ENCODE measurements at regions not wholly inside any gene's neighbourhood (a gene's known extent, or its start where the extent isn't known, plus 50 kb on each side); places are given as distances from the start of the nearest gene placed in this dataset.
A peak's percentile ranks its signal among the peaks of the same experiment; 100 is the strongest.

DNA sequence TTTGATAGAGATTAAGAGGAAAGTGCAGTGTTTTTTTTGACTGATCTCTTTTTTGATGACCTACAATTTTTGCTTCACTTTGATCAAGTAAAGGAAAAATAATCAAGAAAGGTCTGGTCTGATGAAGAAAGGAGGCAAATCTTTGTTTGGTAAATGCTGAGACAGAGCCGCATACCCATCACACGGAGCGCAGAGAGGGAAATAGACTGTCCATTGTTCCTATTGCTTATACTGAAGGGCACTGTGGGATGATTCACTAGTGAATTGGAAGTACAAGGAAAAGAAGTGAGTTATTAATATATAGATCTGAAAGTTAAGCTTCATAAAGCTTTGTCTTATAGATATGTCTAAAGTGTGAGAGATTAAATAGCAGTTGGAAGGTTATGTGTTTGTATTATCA, 455.1 kb downstream of the PLCL1 start:
- Histone ChIP-seq H3K4me1 (ENCODE audit: control insufficient read depth, insufficient read depth, low read length) (no peaks in the 10 kb centered on the region), H3K27me3 (ENCODE audit: control insufficient read depth, insufficient read depth, low read length) (no peaks in the 10 kb centered on the region), H3K4me3 (ENCODE audit: low read length) (no peak overlapping the region), H3K36me3 (ENCODE audit: control insufficient read depth, insufficient read depth, low read length) (no peaks in the 10 kb centered on the region), H3K27ac (ENCODE audit: low read depth, low read length) (no peak overlapping the region), H3K9ac (ENCODE audit: low read length) (no peak overlapping the region)

DNA sequence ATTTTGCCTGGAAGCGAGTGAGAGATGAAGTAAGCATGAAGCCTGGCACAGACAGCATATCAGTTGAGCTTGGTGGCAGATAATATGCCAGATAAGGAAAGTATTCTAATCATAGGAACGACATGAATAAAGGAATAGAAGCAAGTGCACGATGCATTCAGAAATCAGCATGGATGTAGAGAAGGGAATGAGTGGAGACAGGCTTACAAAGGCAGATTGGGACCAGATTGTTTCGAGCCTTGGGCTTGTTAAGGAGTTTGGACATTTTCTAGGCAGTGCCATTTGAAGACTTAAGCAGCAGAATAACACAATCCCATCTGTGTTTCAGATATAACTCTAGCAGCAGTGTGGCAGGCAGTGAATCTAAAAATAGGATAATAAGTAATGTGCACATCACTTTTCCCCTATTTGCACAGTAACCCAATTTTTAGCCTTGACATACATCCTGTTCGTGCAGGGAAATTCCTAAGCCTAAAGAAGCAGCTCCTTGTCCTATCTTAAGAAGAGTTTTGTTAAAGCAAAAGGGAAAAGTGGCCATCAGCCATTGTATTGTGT, 450.2 kb downstream of the PLCL1 start:
- no peaks in the 10 kb centered on the region for H3K27me3 ChIP-seq (ENCODE audit: control insufficient read depth, insufficient read depth, low read length)
- no peak overlapping the region for H3K9ac ChIP-seq (ENCODE audit: low read length)
- H3K27ac ChIP-seq (ENCODE audit: low read depth, low read length) = no peak overlapping the region
- no peaks in the 10 kb centered on the region for H3K36me3 ChIP-seq (ENCODE audit: control insufficient read depth, insufficient read depth, low read length)
- no peaks in the 10 kb centered on the region for H3K4me1 ChIP-seq (ENCODE audit: control insufficient read depth, insufficient read depth, low read length)
- no peak overlapping the region for H3K4me3 ChIP-seq (ENCODE audit: low read length)

- Histone ChIP-seq H3K4me1 (ENCODE audit: control insufficient read depth, insufficient read depth, low read length) (no peaks in the 10 kb centered on the region), H3K27ac (ENCODE audit: low read depth, low read length) (no peak overlapping the region), H3K9ac (ENCODE audit: low read length) (no peak overlapping the region), H3K27me3 (ENCODE audit: control insufficient read depth, insufficient read depth, low read length) (no peaks in the 10 kb centered on the region), H3K4me3 (ENCODE audit: low read length) (no peak overlapping the region), H3K36me3 (ENCODE audit: control insufficient read depth, insufficient read depth, low read length) (no peaks in the 10 kb centered on the region)
These were observed 449.6 kb downstream of the PLCL1 start for GRCh38 chr2:198253995-198254394.

DNA sequence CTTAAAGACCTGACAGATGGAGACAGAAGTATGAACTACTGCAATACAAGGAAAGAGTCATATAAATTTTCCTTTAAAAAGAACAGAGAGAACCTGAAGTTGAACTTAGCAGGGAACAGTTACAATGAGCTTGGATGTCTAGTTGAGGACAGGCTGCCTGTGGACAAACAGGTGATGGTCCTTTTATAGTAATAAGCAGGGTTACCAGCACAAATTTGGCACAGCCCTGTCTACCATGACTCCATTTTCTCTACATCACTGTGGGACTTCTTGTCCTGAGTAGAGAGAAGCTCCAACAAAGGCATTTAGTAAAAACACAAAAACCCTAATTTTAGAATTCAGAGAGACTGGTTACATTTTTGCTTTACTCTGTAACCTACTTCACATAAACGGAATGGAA, 448.1 kb downstream of the PLCL1 start:
- Histone ChIP-seq H3K36me3 (ENCODE audit: control insufficient read depth, insufficient read depth, low read length) (no peaks in the 10 kb centered on the region), H3K4me1 (ENCODE audit: control insufficient read depth, insufficient read depth, low read length) (no peaks in the 10 kb centered on the region), H3K9ac (ENCODE audit: low read length) (no peak overlapping the region), H3K27ac (ENCODE audit: low read depth, low read length) (no peak overlapping the region), H3K27me3 (ENCODE audit: control insufficient read depth, insufficient read depth, low read length) (no peaks in the 10 kb centered on the region), H3K4me3 (ENCODE audit: low read length) (no peak overlapping the region)

GRCh38 chr2:198242093-198242492, 437.7 kb downstream of the PLCL1 start:
- H3K9ac ChIP-seq (ENCODE audit: low read length) = no peak overlapping the region
- H3K27ac ChIP-seq (ENCODE audit: low read depth, low read length) = peak overlapping the region; percentile 19
- no peaks in the 10 kb centered on the region for H3K27me3 ChIP-seq (ENCODE audit: control insufficient read depth, insufficient read depth, low read length)
- H3K4me1 ChIP-seq (ENCODE audit: control insufficient read depth, insufficient read depth, low read length) = no peaks in the 10 kb centered on the region
- no peak overlapping the region for H3K4me3 ChIP-seq (ENCODE audit: low read length)
- no peaks in the 10 kb centered on the region for H3K36me3 ChIP-seq (ENCODE audit: control insufficient read depth, insufficient read depth, low read length)

DNA sequence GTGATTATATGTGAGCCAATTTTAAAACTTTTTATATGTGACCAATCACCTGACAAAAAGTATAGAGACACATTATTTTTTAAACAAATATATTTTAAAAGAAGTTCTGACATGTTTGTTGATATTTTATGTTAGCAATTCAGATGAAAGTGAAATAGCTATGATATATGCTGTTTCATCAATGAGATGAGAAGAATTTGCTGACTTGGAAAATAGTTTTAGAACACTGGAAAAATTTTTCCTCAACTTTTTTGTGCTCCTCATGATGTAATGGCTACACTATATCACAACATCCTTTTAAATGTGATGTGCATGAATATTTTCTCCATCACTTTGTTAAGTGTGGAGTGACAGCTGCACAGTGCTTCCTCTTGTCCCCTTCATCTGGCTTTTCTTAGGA, 434.0 kb downstream of the PLCL1 start:
- Histone ChIP-seq H3K4me1 (ENCODE audit: control insufficient read depth, insufficient read depth, low read length) (no peaks in the 10 kb centered on the region), H3K27ac (ENCODE audit: low read depth, low read length) (no peak overlapping the region), H3K36me3 (ENCODE audit: control insufficient read depth, insufficient read depth, low read length) (no peaks in the 10 kb centered on the region), H3K27me3 (ENCODE audit: control insufficient read depth, insufficient read depth, low read length) (no peaks in the 10 kb centered on the region), H3K4me3 (ENCODE audit: low read length) (no peak overlapping the region), H3K9ac (ENCODE audit: low read length) (no peak overlapping the region)

GRCh38 chr2:198236338-198236737, 431.9 kb downstream of the PLCL1 start:
- Histone ChIP-seq H3K9ac (ENCODE audit: low read length) (no peak overlapping the region), H3K27ac (ENCODE audit: low read depth, low read length) (no peak overlapping the region), H3K4me1 (ENCODE audit: control insufficient read depth, insufficient read depth, low read length) (no peaks in the 10 kb centered on the region), H3K4me3 (ENCODE audit: low read length) (no peak overlapping the region), H3K27me3 (ENCODE audit: control insufficient read depth, insufficient read depth, low read length) (no peaks in the 10 kb centered on the region), H3K36me3 (ENCODE audit: control insufficient read depth, insufficient read depth, low read length) (no peaks in the 10 kb centered on the region)

- H3K27me3 ChIP-seq (ENCODE audit: control insufficient read depth, insufficient read depth, low read length) = no peaks in the 10 kb centered on the region
- H3K4me3 ChIP-seq (ENCODE audit: low read length) = no peak overlapping the region
- no peaks in the 10 kb centered on the region for H3K4me1 ChIP-seq (ENCODE audit: control insufficient read depth, insufficient read depth, low read length)
These were observed 427.9 kb downstream of the PLCL1 start for GRCh38 chr2:198232281-198232680.

DNA sequence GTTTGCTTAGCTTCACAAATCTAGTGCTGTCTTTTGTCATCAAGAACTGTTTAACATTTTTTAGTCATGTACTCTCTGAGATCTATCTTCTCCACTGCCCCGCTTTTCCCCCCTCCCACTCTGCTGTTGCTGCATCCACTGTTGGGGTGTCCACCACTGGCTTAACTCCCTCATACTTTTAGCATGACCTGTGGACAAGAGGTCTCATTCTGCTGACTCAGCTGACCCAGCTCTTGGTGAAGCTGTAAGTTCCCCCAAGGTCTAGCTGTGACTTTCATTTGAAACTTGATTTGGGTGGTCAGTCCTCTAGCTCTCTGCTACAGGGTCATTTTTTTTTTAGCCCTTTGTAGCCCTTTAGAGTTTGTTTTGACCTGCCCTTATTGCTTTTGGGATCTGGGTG, 427.2 kb downstream of the PLCL1 start:
- H3K4me1 ChIP-seq (ENCODE audit: control insufficient read depth, insufficient read depth, low read length) = no peaks in the 10 kb centered on the region
- H3K27ac ChIP-seq (ENCODE audit: low read depth, low read length) = no peak overlapping the region
- no peaks in the 10 kb centered on the region for H3K27me3 ChIP-seq (ENCODE audit: control insufficient read depth, insufficient read depth, low read length)
- H3K4me3 ChIP-seq (ENCODE audit: low read length) = no peak overlapping the region
- no peak overlapping the region for H3K9ac ChIP-seq (ENCODE audit: low read length)
- no peaks in the 10 kb centered on the region for H3K36me3 ChIP-seq (ENCODE audit: control insufficient read depth, insufficient read depth, low read length)

More at GRCh38 chr2:198232281-198232680, 427.9 kb downstream of the PLCL1 start:
- Histone ChIP-seq H3K27ac (ENCODE audit: low read depth, low read length) (no peak overlapping the region), H3K9ac (ENCODE audit: low read length) (no peak overlapping the region), H3K36me3 (ENCODE audit: control insufficient read depth, insufficient read depth, low read length) (no peaks in the 10 kb centered on the region)

DNA sequence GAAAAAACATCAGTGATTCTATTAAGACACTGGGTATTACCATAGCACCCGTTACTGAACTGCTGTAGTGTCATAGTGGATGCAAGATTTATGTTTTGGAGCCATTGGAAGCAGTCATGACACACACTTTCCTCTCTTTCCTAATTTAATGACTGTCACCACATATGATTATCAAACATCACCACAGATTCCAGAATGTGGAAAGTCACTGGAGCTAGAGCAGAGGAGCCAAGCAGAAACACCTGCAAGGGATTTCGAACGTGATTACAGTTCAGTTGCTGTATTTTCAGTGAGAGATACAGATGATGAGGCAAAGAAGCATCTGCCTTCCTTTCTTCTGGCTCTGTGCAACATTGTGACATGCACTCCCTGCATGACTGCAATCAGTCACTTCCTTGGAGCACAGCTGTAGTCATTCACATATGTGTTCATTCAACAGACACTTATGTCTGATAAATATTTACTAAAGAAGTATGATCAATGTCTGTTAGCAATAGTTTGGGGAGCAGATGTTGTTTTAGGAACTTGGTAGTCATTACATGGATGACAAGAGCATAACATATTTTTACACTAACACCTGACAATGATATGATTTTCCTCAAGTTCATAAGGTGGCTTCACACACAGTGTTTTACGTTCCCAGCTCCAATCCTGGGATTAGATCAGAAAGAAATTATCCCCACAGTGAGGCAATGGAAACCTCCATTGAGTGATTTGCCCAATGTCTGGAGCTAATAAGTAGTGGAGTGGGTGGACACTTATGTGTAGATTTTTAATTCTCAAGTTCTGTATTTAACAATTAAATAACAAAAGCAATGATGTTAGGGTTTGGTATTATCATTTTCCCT, 416.6 kb downstream of the PLCL1 start:
- Histone ChIP-seq H3K4me1 (ENCODE audit: control insufficient read depth, insufficient read depth, low read length) (peaks cover 2% of the 10 kb centered on the region), H3K27ac (ENCODE audit: low read depth, low read length) (no peak overlapping the region), H3K36me3 (ENCODE audit: control insufficient read depth, insufficient read depth, low read length) (no peaks in the 10 kb centered on the region), H3K9ac (ENCODE audit: low read length) (no peak overlapping the region), H3K4me3 (ENCODE audit: low read length) (no peak overlapping the region), H3K27me3 (ENCODE audit: control insufficient read depth, insufficient read depth, low read length) (no peaks in the 10 kb centered on the region)

GRCh38 chr2:198219292-198219691, 414.9 kb downstream of the PLCL1 start:
- Histone ChIP-seq H3K36me3 (ENCODE audit: control insufficient read depth, insufficient read depth, low read length) (no peaks in the 10 kb centered on the region), H3K27me3 (ENCODE audit: control insufficient read depth, insufficient read depth, low read length) (no peaks in the 10 kb centered on the region), H3K4me1 (ENCODE audit: control insufficient read depth, insufficient read depth, low read length) (peaks cover 2% of the 10 kb centered on the region), H3K9ac (ENCODE audit: low read length) (no peak overlapping the region), H3K4me3 (ENCODE audit: low read length) (no peak overlapping the region), H3K27ac (ENCODE audit: low read depth, low read length) (no peak overlapping the region)

- no peaks in the 10 kb centered on the region for H3K36me3 ChIP-seq (ENCODE audit: control insufficient read depth, insufficient read depth, low read length)
- H3K27me3 ChIP-seq (ENCODE audit: control insufficient read depth, insufficient read depth, low read length) = no peaks in the 10 kb centered on the region
- H3K27ac ChIP-seq (ENCODE audit: low read depth, low read length) = no peak overlapping the region
- no peaks in the 10 kb centered on the region for H3K4me1 ChIP-seq (ENCODE audit: control insufficient read depth, insufficient read depth, low read length)
- no peak overlapping the region for H3K9ac ChIP-seq (ENCODE audit: low read length)
- no peak overlapping the region for H3K4me3 ChIP-seq (ENCODE audit: low read length)
These were observed 409.8 kb downstream of the PLCL1 start for GRCh38 chr2:198214114-198214596.

DNA sequence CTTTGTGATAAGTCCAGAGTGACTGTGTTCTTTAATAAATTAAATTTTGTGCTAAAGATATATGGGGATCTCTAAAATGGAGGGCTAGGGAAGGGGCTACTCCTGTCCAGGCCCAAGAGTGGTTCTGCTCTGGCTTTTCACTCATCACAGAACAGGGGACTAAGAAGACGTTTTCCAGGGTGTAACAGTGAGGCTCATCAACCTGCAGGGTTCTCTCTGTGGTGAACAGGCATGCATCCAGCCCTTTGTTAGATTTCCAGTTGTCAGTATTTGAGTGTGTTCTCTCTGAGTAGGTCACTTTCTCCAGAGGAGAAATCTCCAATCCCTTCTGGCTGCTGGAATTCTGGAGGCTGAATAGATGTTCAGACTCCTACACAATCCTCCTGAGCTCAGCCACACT, 408.9 kb downstream of the PLCL1 start:
- no peaks in the 10 kb centered on the region for H3K27me3 ChIP-seq (ENCODE audit: control insufficient read depth, insufficient read depth, low read length)
- no peak overlapping the region for H3K9ac ChIP-seq (ENCODE audit: low read length)
- H3K4me3 ChIP-seq (ENCODE audit: low read length) = no peak overlapping the region
- H3K36me3 ChIP-seq (ENCODE audit: control insufficient read depth, insufficient read depth, low read length) = no peaks in the 10 kb centered on the region
- no peak overlapping the region for H3K27ac ChIP-seq (ENCODE audit: low read depth, low read length)
- no peaks in the 10 kb centered on the region for H3K4me1 ChIP-seq (ENCODE audit: control insufficient read depth, insufficient read depth, low read length)

Data from rectal smooth muscle tissue (tissue), 1 donor.